ENCODE measurements at regions not wholly inside any gene's neighbourhood (a gene's known extent, or its start where the extent isn't known, plus 50 kb on each side); places are given as distances from the start of the nearest gene placed in this dataset.
"Not testable (repeated sequence)": the region's sequence is repeated elsewhere in the genome, so short reads cannot be mapped to it uniquely, and the experiment has no call there.

GRCh38 chr3:14272041-14272958, 93.7 kb downstream of the LSM3 start:
- in situ Hi-C loops (cut with HindIII; ENCODE audit: low sequenced_read_pairs), result loop anchor here (10.0 kb wide), 1 partner anchor 203 kb away; no protein-coding TSS in a partner anchor
- not testable (repeated sequence) for DNase-seq (ENCODE audit: low spot score)

- not testable (repeated sequence) for DNase-seq (ENCODE audit: low spot score)
- in situ Hi-C loops (cut with HindIII; ENCODE audit: low sequenced_read_pairs), result loop anchor here (10.0 kb wide), 1 partner anchor 202 kb away; no protein-coding TSS in a partner anchor
Observed at GRCh38 chr3:14272959-14273560, 94.4 kb downstream of the LSM3 start.

GRCh38 chr3:14273901-14274611, 95.4 kb downstream of the LSM3 start:
- DNase-seq (ENCODE audit: low spot score), result no peak
- in situ Hi-C loops (cut with HindIII; ENCODE audit: low sequenced_read_pairs), result loop anchor here (10.0 kb wide), 1 partner anchor 201 kb away; no protein-coding TSS in a partner anchor

GRCh38 chr3:14274612-14274936, 96.0 kb downstream of the LSM3 start:
- in situ Hi-C loops (cut with HindIII; ENCODE audit: low sequenced_read_pairs), result loop anchor here (10.0 kb wide), 1 partner anchor 200 kb away; no protein-coding TSS in a partner anchor
- DNase-seq (ENCODE audit: low spot score), result no peak

GRCh38 chr3:14274999-14275961, 96.7 kb downstream of the LSM3 start:
- DNase-seq (ENCODE audit: low spot score), result no peak
- in situ Hi-C loops (cut with HindIII; ENCODE audit: low sequenced_read_pairs), result loop anchor here (10.0 kb wide), 1 partner anchor 200 kb away; no protein-coding TSS in a partner anchor

- in situ Hi-C loops (cut with HindIII; ENCODE audit: low sequenced_read_pairs), result loop anchor here (10.0 kb wide), 1 partner anchor 199 kb away; no protein-coding TSS in a partner anchor
- no peak for DNase-seq (ENCODE audit: low spot score)
Observed at GRCh38 chr3:14275962-14276909, 97.6 kb downstream of the LSM3 start.

GRCh38 chr3:14277557-14277956, 98.9 kb downstream of the LSM3 start:
- DNase-seq (ENCODE audit: low spot score), result no peak
- in situ Hi-C loops (cut with HindIII; ENCODE audit: low sequenced_read_pairs), result loop anchor here (10.0 kb wide), 1 partner anchor 197 kb away; no protein-coding TSS in a partner anchor

GRCh38 chr3:14278265-14278798, 99.7 kb downstream of the LSM3 start:
- DNase-seq (ENCODE audit: low spot score), result no peak
- in situ Hi-C loops (cut with HindIII; ENCODE audit: low sequenced_read_pairs), result loop anchor here (10.0 kb wide), 1 partner anchor 196 kb away; no protein-coding TSS in a partner anchor

- no peak for DNase-seq (ENCODE audit: low spot score)
- in situ Hi-C loops (cut with HindIII; ENCODE audit: low sequenced_read_pairs), result loop anchor here (10.0 kb wide), 1 partner anchor 196 kb away; no protein-coding TSS in a partner anchor
Observed at GRCh38 chr3:14278799-14279625, 100.4 kb downstream of the LSM3 start.

GRCh38 chr3:14279626-14280061, 101.0 kb downstream of the LSM3 start:
- DNase-seq (ENCODE audit: low spot score), result no peak
- in situ Hi-C loops (cut with HindIII; ENCODE audit: low sequenced_read_pairs), result loop anchor here (10.0 kb wide), 1 partner anchor 195 kb away; no protein-coding TSS in a partner anchor

GRCh38 chr3:14280326-14280725, 101.7 kb downstream of the LSM3 start:
- no peak for DNase-seq (ENCODE audit: low spot score)
- in situ Hi-C loops (cut with HindIII; ENCODE audit: low sequenced_read_pairs), result no loop called here

GRCh38 chr3:14281053-14281452, 102.4 kb downstream of the LSM3 start:
- no peak for DNase-seq (ENCODE audit: low spot score)
- in situ Hi-C loops (cut with HindIII; ENCODE audit: low sequenced_read_pairs), result no loop called here

GRCh38 chr3:14282001-14282705, 103.5 kb downstream of the LSM3 start:
- in situ Hi-C loops (cut with HindIII; ENCODE audit: low sequenced_read_pairs), result no loop called here

GRCh38 chr3:14282706-14283075, 104.1 kb downstream of the LSM3 start:
- in situ Hi-C loops (cut with HindIII; ENCODE audit: low sequenced_read_pairs), result no loop called here
- no peak for DNase-seq (ENCODE audit: low spot score)

More at GRCh38 chr3:14282001-14282705, 103.5 kb downstream of the LSM3 start:
- DNase-seq (ENCODE audit: low spot score), result no peak

- in situ Hi-C loops (cut with HindIII; ENCODE audit: low sequenced_read_pairs), result no loop called here
- no peak for DNase-seq (ENCODE audit: low spot score)
Observed at GRCh38 chr3:14283092-14283812, 104.6 kb downstream of the LSM3 start.
